C1 segment of cervical spinal cord (tissue), 14 donors: ENCODE measurements at regions not wholly inside any gene's neighbourhood (a gene's known extent, or its start where the extent isn't known, plus 50 kb on each side); places are given as distances from the start of the nearest gene placed in this dataset.
A peak's percentile ranks its signal among the peaks of the same experiment; 100 is the strongest.
"Not testable (repeated sequence)": the region's sequence is repeated elsewhere in the genome, so short reads cannot be mapped to it uniquely, and the experiment has no call there.

Source experiments
- DNase-seq, 14 donors: peaks; one replicate each; lab custom pipeline; 2025; lab: John Stamatoyannopoulos, UW

GRCh38 chr5:103377638-103378037 lies 119.1 kb downstream of the MACIR start:
- not testable (repeated sequence) for DNase-seq

- DNase-seq = no peak
These were observed 117.5 kb downstream of the MACIR start for GRCh38 chr5:103375863-103376591.

GRCh38 chr5:103375350-103375749 lies 116.8 kb downstream of the MACIR start:
- no peak for DNase-seq

DNA sequence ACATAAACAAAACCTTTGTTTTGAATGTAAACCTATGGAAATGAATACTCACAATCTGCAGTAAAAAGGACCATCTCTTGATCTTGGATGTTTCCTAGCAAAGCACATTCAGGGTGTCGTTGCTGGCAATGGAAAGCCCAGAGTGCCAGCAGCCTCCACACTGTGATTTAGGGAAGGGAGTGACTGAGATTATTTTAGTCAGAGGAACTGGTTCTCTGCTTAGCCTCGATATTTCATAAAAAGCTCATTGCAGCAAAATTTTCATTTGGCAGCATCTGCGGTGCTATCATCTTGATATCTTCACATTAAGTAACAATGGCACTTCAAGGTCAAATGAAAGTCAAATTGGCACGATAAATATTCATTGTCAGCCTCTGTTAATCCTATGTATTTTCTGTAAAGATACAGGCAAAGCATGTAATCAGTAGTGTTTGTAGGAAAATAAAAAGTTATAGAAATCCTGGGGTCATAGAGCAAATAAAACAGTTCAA lies 116.0 kb downstream of the MACIR start:
- DNase-seq = no peak

GRCh38 chr5:103373597-103374472 lies 115.3 kb downstream of the MACIR start:
- peak in 7 of 14 donors; percentile 8 to 32 (median 15) for DNase-seq

DNA sequence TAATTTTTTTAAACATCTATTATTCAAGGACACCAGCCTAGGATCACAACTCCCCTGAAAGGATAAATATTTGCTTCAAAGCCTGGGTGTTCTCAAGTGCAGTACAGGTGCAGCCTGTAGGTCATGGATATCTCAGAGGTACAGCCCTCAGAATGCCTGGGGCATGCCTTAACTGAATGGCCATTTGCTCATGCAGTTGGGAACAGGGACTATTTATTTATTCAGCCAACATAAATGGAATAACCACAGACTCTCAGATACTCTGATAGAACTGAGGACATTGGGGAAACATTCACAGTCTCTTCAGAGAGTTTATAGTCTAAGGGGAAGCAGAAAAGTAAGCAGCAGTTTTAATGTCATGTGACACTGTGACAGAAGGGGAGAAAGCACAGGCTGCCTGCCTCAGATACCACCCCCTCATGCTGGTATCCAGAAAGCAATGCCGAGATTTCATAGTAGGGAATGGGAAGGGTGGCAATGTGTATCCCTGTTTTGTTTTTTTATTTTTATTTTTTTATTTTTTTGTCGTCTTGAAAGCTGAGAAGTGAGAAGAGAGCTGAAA lies 112.6 kb downstream of the MACIR start:
- no peak for DNase-seq

DNA sequence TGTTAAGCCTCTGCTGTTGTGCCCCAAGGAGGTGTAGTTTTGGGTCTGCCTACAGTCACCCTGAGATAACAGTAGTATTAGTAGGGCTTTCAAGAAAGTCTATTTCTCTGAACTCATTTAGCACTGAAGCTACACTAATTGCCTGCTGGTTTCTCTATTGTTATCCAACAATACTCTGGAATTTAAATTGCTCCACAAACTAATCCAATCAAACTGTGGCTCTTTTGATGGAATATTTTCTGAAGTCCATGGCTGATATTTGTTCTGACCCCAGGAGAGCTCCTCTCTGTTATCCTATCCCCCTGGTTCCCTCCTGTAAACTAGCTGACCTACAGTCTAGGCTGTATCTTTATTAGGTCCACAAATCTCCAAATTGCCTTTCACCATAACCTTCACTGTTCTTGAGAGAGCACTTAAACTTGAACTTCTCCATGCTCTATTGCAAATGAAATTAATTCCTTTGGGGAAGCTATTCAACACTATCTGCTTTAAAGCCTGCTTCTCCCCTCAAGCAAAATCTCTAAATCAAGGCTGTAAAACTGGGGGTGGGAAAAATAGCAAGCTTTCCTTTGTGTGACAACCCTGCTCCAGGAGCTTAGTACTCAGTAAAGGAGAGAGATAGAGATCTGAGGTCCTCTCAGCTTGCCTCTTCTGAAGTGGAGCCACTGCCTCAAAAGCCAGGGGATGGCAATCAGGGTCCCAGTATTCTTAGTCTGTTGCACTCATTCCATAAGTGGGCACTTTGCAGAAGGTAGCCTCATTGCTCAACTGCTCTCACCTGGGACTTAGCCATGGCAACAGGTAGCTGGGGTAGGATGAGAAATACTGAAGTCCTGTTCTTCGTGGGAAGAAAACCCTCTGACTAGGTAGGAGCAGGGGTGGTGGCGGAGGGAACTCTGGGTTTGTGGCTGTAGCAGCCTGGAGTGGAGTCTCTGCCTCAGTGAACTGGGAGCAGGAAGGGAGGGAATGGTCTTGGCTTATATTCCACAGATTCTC lies 110.9 kb downstream of the MACIR start:
- DNase-seq = no peak

- DNase-seq = no peak
These were observed 109.1 kb downstream of the MACIR start for GRCh38 chr5:103367702-103368101.

GRCh38 chr5:103366918-103367549 lies 108.5 kb downstream of the MACIR start:
- no peak for DNase-seq

DNA sequence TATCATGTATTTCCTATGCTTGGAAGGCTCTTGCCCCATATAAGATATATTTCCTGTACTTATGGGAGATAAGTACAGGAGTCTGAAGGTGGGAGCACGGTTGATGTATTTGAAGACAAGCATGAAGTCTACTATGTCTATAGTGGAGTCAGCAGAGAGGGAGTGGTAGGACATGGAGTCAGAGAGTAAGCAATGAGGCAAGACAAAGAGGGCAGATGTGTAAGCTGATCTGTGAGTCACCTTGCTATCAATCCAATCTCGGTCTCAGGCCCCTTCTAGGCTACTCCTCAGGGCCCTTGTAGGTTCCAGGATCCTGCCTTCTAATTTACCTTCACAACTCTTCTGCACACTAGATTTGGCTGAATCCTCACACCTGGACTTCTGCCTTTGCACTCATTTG lies 105.5 kb downstream of the MACIR start:
- no peak for DNase-seq

DNA sequence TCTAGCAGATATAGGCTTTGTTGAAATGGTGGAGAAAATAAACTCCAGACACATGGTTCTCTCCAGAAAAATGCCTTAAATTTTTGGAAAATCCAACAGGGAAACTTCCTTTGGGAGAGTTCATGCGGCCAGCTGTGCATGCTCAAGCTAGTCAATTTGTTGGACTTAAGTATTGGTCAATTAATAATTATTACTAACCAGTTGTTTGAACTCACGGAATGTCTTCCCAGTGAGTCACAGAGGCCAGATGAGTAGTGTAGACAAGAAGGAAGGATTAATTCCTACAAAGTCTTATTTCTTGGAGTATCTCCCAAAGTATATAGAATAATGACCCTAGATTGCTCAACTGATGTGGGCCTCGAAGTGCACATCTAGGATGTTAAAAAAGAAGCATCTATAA lies 103.6 kb downstream of the MACIR start:
- DNase-seq = no peak

GRCh38 chr5:103360475-103360874 lies 101.9 kb downstream of the MACIR start:
- DNase-seq = no peak

GRCh38 chr5:103358305-103358995 lies 99.9 kb downstream of the MACIR start:
- no peak for DNase-seq

DNA sequence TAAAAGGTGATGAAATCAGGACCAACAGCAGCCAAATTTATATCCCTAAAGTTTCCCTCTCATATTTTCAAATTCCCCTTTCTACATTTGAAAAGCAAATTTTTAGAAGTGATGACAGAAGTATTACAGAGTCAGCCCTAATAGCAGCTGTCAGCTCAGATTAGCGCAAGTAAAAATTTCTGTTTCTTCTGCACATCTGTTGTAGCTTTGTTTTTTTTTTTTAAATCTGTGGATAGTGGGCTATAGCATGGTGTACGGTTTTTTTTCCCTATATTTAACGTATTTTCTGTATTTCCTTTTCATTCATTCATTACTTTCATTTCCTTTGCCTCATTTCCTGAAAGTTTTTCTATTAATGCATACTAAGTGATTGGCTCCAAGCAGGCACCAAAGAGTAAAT lies 99.1 kb downstream of the MACIR start:
- DNase-seq = no peak

- DNase-seq = no peak
These were observed 98.0 kb downstream of the MACIR start for GRCh38 chr5:103356350-103357091.

DNA sequence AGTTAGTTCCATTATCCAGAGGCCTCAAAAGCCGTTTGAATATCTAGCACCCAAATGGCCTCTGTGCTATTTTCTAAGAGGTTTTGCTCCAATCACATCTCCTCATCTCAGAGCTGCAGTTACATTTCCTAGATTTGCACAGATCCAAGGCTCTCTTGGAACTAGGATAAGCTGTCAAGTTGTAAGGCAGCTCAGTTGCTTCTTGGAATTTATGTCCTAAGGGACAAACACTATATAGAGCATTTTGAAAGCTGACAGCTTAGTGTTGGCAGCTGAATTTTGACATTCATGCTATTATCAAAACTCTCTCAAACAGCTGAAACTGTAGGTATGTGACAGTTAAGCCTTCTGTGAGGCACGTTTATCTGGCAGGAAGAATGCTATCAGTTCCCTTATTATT lies 97.0 kb downstream of the MACIR start:
- DNase-seq = no peak

DNA sequence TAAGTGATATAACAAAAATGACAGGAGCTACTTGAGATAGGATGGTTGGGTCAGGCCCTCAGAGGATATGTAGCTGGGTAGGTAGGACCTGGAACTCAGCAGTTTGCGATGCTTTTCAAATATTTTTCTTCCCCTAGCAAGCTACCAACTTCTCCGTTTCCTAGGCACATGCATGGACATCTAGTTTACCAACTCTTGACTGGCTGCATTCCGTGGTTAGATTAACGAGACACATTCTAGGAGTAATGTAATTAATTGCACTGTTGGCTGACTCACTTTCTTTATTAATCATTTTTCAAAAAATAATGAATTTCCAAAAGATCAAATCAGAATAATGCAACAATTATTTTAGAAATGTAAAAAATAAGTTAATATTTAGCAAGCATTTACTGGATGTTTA lies 95.9 kb downstream of the MACIR start:
- no peak for DNase-seq

GRCh38 chr5:103353581-103353980 lies 95.0 kb downstream of the MACIR start:
- no peak for DNase-seq

DNA sequence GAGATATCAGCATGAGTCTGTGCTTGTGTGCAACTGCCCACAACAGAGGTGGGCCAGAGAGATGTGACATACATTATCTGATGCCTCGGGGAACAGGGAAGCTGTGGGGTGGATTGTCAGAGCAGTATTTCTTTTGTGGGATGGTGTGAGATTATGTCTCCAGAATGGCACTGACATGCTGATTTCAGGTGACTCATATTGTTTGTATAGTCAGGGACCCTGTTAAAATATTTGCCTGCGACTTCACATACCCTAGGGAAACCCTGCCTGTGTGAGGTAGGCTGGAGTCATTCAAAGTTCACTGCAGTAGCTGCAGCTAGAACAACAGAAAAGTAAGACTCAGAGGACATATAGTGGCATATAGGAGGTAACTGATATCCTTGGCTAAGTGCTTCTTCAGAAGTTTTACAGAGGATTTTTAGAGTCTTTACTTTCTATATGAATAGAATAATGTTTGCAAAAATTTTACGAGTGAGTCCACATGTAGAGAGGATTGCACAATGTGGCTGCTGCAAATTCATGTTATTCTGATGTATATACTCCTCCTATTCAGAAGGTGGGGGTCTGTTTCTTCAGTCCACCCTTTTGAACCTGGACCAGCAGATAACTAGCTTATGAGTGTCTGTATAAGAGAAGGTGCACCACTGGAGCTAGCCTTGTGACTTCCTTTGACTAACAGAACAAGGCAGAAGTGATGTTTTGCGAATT lies 89.3 kb downstream of the MACIR start:
- DNase-seq = no peak
